HCT116 (cell line): ENCODE measurements at regions not wholly inside any gene's neighbourhood (a gene's known extent, or its start where the extent isn't known, plus 50 kb on each side); places are given as distances from the start of the nearest gene placed in this dataset.

Source experiments
- ATAC-seq: fragments of 200-7000 bp; cut with Tn5 transposase; 2 replicates; pipeline ENCODE4 v1.9.1; 2020; ENCODE audit warnings: mild to moderate bottlenecking, moderate library complexity
- BruUV-seq: library from RNA; stranded (reverse); fragments of 400-500 nt; replicated peaks from 2 replicates; lab custom pipeline; 2021; lab: Mats Ljungman, UMichigan
- CTCF ChIA-PET: fragments of 300-600 bp; sonication (Branson Sonifier 250); formaldehyde crosslinking; loops from one replicate; lab custom pipeline; 2021; ENCODE audit warnings: antibody characterized with exemption; lab: Charles Lee
- POLR2A ChIA-PET: fragments of 300-600, 350-600 bp; sonication (Branson Sonifier 250); formaldehyde crosslinking; loops from one replicate; lab custom pipeline; 2021; ENCODE audit warnings: antibody characterized with exemption; lab: Charles Lee
- RAD21 ChIA-PET, 2 experiments: fragments of 300-600 bp; sonication (Branson Sonifier 250); formaldehyde crosslinking; loops; one replicate each; lab custom pipeline; 2023; ENCODE audit warnings: low total read pairs in 2 of 2; ENCODE audit not compliant: uncharacterized antibody in 2 of 2, unreplicated experiment in 2 of 2, low non-redundant PET in 1 of 2; lab: Charles Lee
- DNase-seq: peaks from one replicate; pipeline ENCODE4 v3.0.0-alpha.2; 2010; ENCODE audit warnings: low read depth, low spot score
- H2AFZ ChIP-seq: fragments of 200-600 bp; shearing (Covaris generic), sonication (generic); 2 replicates; pipeline ENCODE4 v1.6.1; 2017; ENCODE audit warnings: low read depth, mixed run types, mixed read lengths, antibody characterized with exemption, low read length; ENCODE audit not compliant: poor library complexity, severe bottlenecking
- H3K27ac ChIP-seq: 2 replicates; pipeline ENCODE4 v1.5.1; 2012; ENCODE audit warnings: low read depth, low read length
- H3K27me3 ChIP-seq: fragments of 200-600 bp; sonication (generic); 2 replicates; pipeline ENCODE4 v1.6.1; 2016; ENCODE audit warnings: mixed run types, low read length, mixed read lengths; ENCODE audit not compliant: insufficient read depth
- H3K36me3 ChIP-seq, 2 experiments: fragments of 200-500 bp in 1 of 2; fragments of 200-600 bp in 1 of 2; sonication (Bioruptor generic) in 1 of 2; sonication (generic) in 1 of 2; 2 replicates each; pipeline versions ENCODE4 v1.5.1 to v1.6.1; 2014 to 2016; ENCODE audit warnings: low read length in 2 of 2, inconsistent platforms in 1 of 2, mixed read lengths in 1 of 2, mixed run types in 1 of 2; ENCODE audit not compliant: insufficient read depth in 2 of 2, control insufficient read depth in 1 of 2
- H3K4me1 ChIP-seq, 2 experiments: fragments of 200-600 bp in 1 of 2; sonication (generic) in 1 of 2; 2 replicates each; pipeline versions ENCODE4 v1.5.1 to v1.6.1; 2012 to 2017; ENCODE audit warnings: low read length in 2 of 2, inconsistent platforms in 1 of 2, mild to moderate bottlenecking in 1 of 2, mixed read lengths in 1 of 2, mixed run types in 1 of 2, moderate library complexity in 1 of 2; ENCODE audit not compliant: insufficient read depth in 2 of 2, control insufficient read depth in 1 of 2
- H3K4me2 ChIP-seq: fragments of 200-600 bp; sonication (generic); 2 replicates; pipeline ENCODE4 v1.6.1; 2017; ENCODE audit warnings: mixed run types, low read length, mixed read lengths
- H3K4me3 ChIP-seq, 2 experiments: fragments of 200-600 bp in 1 of 2; sonication (generic) in 1 of 2; replicated peaks in 1 of 2; 2 replicates each; pipeline ENCODE4 v1.5.1; 2011 to 2016; ENCODE audit warnings: low read length in 2 of 2, control low read depth in 1 of 2, low read depth in 1 of 2, mild to moderate bottlenecking in 1 of 2, mixed read lengths in 1 of 2, mixed run types in 1 of 2
- H3K79me2 ChIP-seq: fragments of 200-600 bp; sonication (generic); 2 replicates; pipeline ENCODE4 v1.6.1; 2017; ENCODE audit warnings: mild to moderate bottlenecking, mixed run types, low read length, moderate library complexity, mixed read lengths; ENCODE audit not compliant: insufficient read depth
- H3K9ac ChIP-seq: fragments of 200-600 bp; sonication (generic); 2 replicates; pipeline ENCODE4 v1.6.1; 2016; ENCODE audit warnings: low read length, mixed read lengths
- H3K9me2 ChIP-seq: fragments of 200-600 bp; sonication (generic), shearing (Covaris generic); 2 replicates; pipeline ENCODE4 v1.6.1; 2017; ENCODE audit warnings: mixed run types, mild to moderate bottlenecking, moderate library complexity; ENCODE audit not compliant: insufficient read depth
- H3K9me3 ChIP-seq, 2 experiments: fragments of 200-500 bp in 1 of 2; fragments of 200-600 bp in 1 of 2; sonication (Bioruptor generic) in 1 of 2; sonication (generic) in 1 of 2; 2 replicates each; pipeline ENCODE4 v1.6.1; 2014 to 2017; ENCODE audit warnings: low read length in 2 of 2, mixed read lengths in 2 of 2, inconsistent platforms in 1 of 2, low read depth in 1 of 2, mild to moderate bottlenecking in 1 of 2, mixed run types in 1 of 2, moderate library complexity in 1 of 2; ENCODE audit not compliant: control insufficient read depth in 1 of 2, insufficient read depth in 1 of 2
- H4K20me1 ChIP-seq: fragments of 200-600 bp; sonication (generic), shearing (Covaris generic); 2 replicates; pipeline ENCODE4 v1.6.1; 2017; ENCODE audit warnings: mixed run types, mild to moderate bottlenecking, moderate library complexity; ENCODE audit not compliant: insufficient read depth
- CBX3 ChIP-seq: IDR thresholded peaks from 2 replicates; pipeline ENCODE4 v1.6.1; 2012; ENCODE audit warnings: low read depth
- CEBPB ChIP-seq: IDR thresholded peaks from 2 replicates; pipeline ENCODE4 v1.6.1; 2012; ENCODE audit warnings: low read depth
- ELF1 ChIP-seq: IDR thresholded peaks from 2 replicates; pipeline ENCODE4 v1.6.1; 2012; ENCODE audit warnings: low read depth, borderline replicate concordance
- FOSL1 ChIP-seq: IDR thresholded peaks from 2 replicates; pipeline ENCODE4 v1.6.1; 2012; ENCODE audit warnings: low read depth
- JUND ChIP-seq: IDR thresholded peaks from 2 replicates; pipeline ENCODE4 v1.6.1; 2012
- POLR2A ChIP-seq: IDR thresholded peaks from 2 replicates; pipeline ENCODE4 v1.7.0; 2011; ENCODE audit warnings: borderline replicate concordance; ENCODE audit not compliant: insufficient read depth, insufficient read length; ENCODE audit errors: extremely low read depth
- SIN3A ChIP-seq: IDR thresholded peaks from 2 replicates; pipeline ENCODE4 v1.6.1; 2012; ENCODE audit warnings: low read depth
- SRF ChIP-seq: IDR thresholded peaks from 2 replicates; pipeline ENCODE4 v1.6.1; 2012; ENCODE audit warnings: low read depth
- TCF7L2 ChIP-seq: IDR thresholded peaks from 2 replicates; pipeline ENCODE4 v1.7.0; 2011; ENCODE audit warnings: borderline replicate concordance, inconsistent platforms; ENCODE audit not compliant: insufficient read depth, insufficient read length; ENCODE audit errors: extremely low read depth
- YY1 ChIP-seq: IDR thresholded peaks from 2 replicates; pipeline ENCODE4 v1.6.1; 2011; ENCODE audit warnings: low read length, low read depth, moderate library complexity, mild to moderate bottlenecking; ENCODE audit not compliant: insufficient replicate concordance; ENCODE audit errors: extremely low read depth
- ZNF274 ChIP-seq: fragments of 200-500 bp; sonication (Bioruptor generic); IDR thresholded peaks from 2 replicates; pipeline ENCODE4 v1.6.1; 2014; ENCODE audit warnings: mild to moderate bottlenecking, low read depth, low read length, inconsistent platforms
- intact Hi-C: fragments of 100-400 bp; cut with micrococcal nuclease; formaldehyde crosslinking; loops from 2 replicates; pipeline ENCODE4 v1.10.0; 2022
- TF ChIP-seq, protein P1 (sequence below): IDR thresholded peaks from 2 replicates; pipeline ENCODE4 v1.6.1; 2012
- TF ChIP-seq, protein P2 (sequence below): IDR thresholded peaks from 2 replicates; pipeline ENCODE4 v1.6.1; 2012; ENCODE audit warnings: low read depth
- TF ChIP-seq, protein P3 (sequence below), 3 experiments: fragments of 200-600 bp in 1 of 3; sonication (generic) in 1 of 3; IDR thresholded peaks in 2 of 3; conservative IDR thresholded peaks in 1 of 3; 2 replicates each; pipeline ENCODE4 v1.5.1; 2012 to 2017; ENCODE audit warnings: low read depth in 2 of 3, low read length in 2 of 3, antibody characterized with exemption in 1 of 3, borderline replicate concordance in 1 of 3, control low read depth in 1 of 3, mild to moderate bottlenecking in 1 of 3, mixed read lengths in 1 of 3, mixed run types in 1 of 3, moderate library complexity in 1 of 3; ENCODE audit not compliant: insufficient read depth in 1 of 3

GRCh38 chr6:3904518-3904917 is 55.3 kb downstream of the FAM50B start:
- BruUV-seq: no TSS peak
- Histone ChIP-seq H3K79me2 (no peaks in the 10 kb centered on the region), H3K27me3 (no peaks in the 10 kb centered on the region; the same call in 1 of the 2 replicates), H3K9ac (no peak overlapping the region), H3K9me2 (no peaks in the 10 kb centered on the region), H4K20me1 (no peaks in the 10 kb centered on the region), H2AFZ (no peak overlapping the region), H3K9me3 (no peaks in the 10 kb centered on the region), H3K27ac (no peak overlapping the region), H3K36me3 (no peaks in the 10 kb centered on the region), H3K4me1 (no peaks in the 10 kb centered on the region; a peak in 1 of 4 replicates), H3K4me3 (no peak overlapping the region), H3K4me2 (no peak overlapping the region)
- ATAC-seq (no peak), DNase-seq (no peak)
- ChIA-PET RAD21 (no interaction called here), CTCF (no interaction called here), POLR2A (interaction anchor here (1.3 kb wide), 1 partner anchor 9 kb away, joined by 4 read pairs; no protein-coding TSS in a partner anchor)
- intact Hi-C loops: no loop called here
- no peak for TF ChIP-seq POLR2A
- TF ChIP-seq TCF7L2: no peak

DNA sequence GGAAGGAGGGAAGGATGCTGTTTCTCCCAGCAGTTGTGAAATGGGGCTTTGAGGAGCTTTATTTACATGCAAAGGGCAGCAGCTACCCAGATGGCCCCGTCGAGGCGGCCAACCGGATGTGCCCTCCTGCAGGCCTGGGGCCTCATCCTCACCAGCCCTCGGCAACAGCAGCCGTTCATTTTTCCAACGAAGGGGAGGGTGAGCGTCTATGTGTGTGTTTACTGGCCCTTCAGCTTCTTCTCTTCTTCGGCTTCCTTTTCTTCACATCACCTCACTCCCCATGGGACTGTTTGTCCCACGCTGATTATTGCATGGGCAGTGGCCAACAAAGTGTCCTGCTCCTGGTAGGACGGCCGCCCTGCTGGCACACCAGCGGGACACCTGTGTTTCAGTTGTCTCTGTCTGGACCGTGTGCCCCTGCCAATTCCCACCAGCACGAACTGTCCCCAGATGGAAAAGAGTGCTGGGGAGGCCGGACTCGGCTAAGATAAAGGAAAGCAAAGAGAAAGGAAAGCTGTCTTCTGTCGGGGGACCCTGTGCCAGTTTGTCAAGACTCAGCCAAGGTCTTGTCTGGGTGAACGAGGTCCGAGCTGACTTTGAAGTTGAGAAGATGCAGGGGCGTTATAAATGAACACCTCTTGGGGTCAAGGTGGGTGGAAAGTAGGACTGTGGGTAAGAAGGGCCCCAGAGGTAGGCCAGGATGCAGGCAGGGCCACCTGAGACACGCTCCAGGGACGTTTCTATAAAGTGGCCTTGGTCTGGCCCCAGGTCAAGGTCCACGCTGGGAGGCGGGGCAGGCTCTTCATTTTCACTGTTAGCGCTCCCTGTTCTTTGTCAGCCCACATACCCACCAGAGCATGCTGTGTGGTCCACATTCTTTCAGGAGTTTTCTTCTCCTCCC is 57.0 kb downstream of the FAM50B start:
- CTCF ChIA-PET: interaction anchor here (0.6 kb wide), 1 partner anchor 27 kb away, joined by 3 read pairs; no protein-coding TSS in a partner anchor
- Histone ChIP-seq H3K9me3 (no peaks in the 10 kb centered on the region), H3K27ac (no peak overlapping the region), H3K9me2 (no peaks in the 10 kb centered on the region), H3K4me2 (no peak overlapping the region), H3K9ac (no peak overlapping the region), H3K36me3 (no peaks in the 10 kb centered on the region), H4K20me1 (no peaks in the 10 kb centered on the region), H3K4me3 (no peak overlapping the region), H3K27me3 (no peaks in the 10 kb centered on the region; the same call in 1 of the 2 replicates), H3K79me2 (no peaks in the 10 kb centered on the region), H2AFZ (no peak overlapping the region), H3K4me1 (peaks cover 2% of the 10 kb centered on the region in 2 experiments)
- TF ChIP-seq CBX3: no peak
- no peak for TF ChIP-seq CEBPB
- TF ChIP-seq YY1: no peak
- TF ChIP-seq, protein P1, sequence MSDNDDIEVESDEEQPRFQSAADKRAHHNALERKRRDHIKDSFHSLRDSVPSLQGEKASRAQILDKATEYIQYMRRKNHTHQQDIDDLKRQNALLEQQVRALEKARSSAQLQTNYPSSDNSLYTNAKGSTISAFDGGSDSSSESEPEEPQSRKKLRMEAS: no peak
- TF ChIP-seq, protein P2, sequence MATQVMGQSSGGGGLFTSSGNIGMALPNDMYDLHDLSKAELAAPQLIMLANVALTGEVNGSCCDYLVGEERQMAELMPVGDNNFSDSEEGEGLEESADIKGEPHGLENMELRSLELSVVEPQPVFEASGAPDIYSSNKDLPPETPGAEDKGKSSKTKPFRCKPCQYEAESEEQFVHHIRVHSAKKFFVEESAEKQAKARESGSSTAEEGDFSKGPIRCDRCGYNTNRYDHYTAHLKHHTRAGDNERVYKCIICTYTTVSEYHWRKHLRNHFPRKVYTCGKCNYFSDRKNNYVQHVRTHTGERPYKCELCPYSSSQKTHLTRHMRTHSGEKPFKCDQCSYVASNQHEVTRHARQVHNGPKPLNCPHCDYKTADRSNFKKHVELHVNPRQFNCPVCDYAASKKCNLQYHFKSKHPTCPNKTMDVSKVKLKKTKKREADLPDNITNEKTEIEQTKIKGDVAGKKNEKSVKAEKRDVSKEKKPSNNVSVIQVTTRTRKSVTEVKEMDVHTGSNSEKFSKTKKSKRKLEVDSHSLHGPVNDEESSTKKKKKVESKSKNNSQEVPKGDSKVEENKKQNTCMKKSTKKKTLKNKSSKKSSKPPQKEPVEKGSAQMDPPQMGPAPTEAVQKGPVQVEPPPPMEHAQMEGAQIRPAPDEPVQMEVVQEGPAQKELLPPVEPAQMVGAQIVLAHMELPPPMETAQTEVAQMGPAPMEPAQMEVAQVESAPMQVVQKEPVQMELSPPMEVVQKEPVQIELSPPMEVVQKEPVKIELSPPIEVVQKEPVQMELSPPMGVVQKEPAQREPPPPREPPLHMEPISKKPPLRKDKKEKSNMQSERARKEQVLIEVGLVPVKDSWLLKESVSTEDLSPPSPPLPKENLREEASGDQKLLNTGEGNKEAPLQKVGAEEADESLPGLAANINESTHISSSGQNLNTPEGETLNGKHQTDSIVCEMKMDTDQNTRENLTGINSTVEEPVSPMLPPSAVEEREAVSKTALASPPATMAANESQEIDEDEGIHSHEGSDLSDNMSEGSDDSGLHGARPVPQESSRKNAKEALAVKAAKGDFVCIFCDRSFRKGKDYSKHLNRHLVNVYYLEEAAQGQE: no peak
- TF ChIP-seq, protein P3, sequence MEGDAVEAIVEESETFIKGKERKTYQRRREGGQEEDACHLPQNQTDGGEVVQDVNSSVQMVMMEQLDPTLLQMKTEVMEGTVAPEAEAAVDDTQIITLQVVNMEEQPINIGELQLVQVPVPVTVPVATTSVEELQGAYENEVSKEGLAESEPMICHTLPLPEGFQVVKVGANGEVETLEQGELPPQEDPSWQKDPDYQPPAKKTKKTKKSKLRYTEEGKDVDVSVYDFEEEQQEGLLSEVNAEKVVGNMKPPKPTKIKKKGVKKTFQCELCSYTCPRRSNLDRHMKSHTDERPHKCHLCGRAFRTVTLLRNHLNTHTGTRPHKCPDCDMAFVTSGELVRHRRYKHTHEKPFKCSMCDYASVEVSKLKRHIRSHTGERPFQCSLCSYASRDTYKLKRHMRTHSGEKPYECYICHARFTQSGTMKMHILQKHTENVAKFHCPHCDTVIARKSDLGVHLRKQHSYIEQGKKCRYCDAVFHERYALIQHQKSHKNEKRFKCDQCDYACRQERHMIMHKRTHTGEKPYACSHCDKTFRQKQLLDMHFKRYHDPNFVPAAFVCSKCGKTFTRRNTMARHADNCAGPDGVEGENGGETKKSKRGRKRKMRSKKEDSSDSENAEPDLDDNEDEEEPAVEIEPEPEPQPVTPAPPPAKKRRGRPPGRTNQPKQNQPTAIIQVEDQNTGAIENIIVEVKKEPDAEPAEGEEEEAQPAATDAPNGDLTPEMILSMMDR (IDR thresholded peaks at IDR 0.05 in 2 of 3, conservative IDR thresholded peaks at IDR 0.05 in 1 of 3; ENCODE audit: borderline replicate concordance in 1 of 3, insufficient read depth in 1 of 3, low read depth in 2 of 3, low read length in 2 of 3): no peak
- no peak for TF ChIP-seq POLR2A
- no peak for TF ChIP-seq SIN3A
- no peak for TF ChIP-seq ELF1
- TF ChIP-seq ZNF274: no peak
- no peak for TF ChIP-seq JUND
- no peak for TF ChIP-seq SRF
- no peak for TF ChIP-seq FOSL1
- RAD21 ChIA-PET: no interaction called here
- DNase-seq: no peak
- no TSS peak for BruUV-seq
- intact Hi-C loops: no loop called here
- POLR2A ChIA-PET: no interaction called here
- no peak for ATAC-seq
